HepG2 (cell line): ENCODE measurements at regions not wholly inside any gene's neighbourhood (a gene's known extent, or its start where the extent isn't known, plus 50 kb on each side); places are given as distances from the start of the nearest gene placed in this dataset.

Experiments
- ATAC-seq: fragments of 200-7000 bp; cut with Tn5 transposase; 3 replicates; pipeline ENCODE4 v1.9.1; 2020; ENCODE audit warnings: mild to moderate bottlenecking, moderate library complexity
- BruUV-seq: library from RNA; stranded (reverse); fragments of 400-500 nt; replicated peaks from 2 replicates; lab custom pipeline; 2021; lab: Mats Ljungman, UMichigan
- CTCF ChIA-PET: fragments of 300-600 bp; formaldehyde crosslinking; extraction: SDS; loops from one replicate; lab custom pipeline; 2021; ENCODE audit warnings: low total read pairs, inconsistent platforms, low intra/inter-chr PET ratio; lab: Yijun Ruan, JAX
- POLR2A ChIA-PET: fragments of 350-600 bp; sonication (Branson Sonifier 250); formaldehyde crosslinking; loops from one replicate; lab custom pipeline; 2020; ENCODE audit warnings: antibody characterized with exemption, inconsistent platforms; lab: Yijun Ruan, JAX
- DNase-seq: peaks from one replicate; pipeline ENCODE4 v3.0.0-alpha.2; 2015; ENCODE audit warnings: low spot score
- FAIRE-seq: peaks from 3 replicates; lab custom pipeline; 2011; peaks lifted over from hg19 to GRCh38; lab: Jason Lieb, UNC
- H2AFZ ChIP-seq: one replicate; pipeline ENCODE4 v1.6.1; 2011; ENCODE audit warnings: low read length, inconsistent platforms
- H3K27ac ChIP-seq: fragments of 300-600 bp; 3 replicates; pipeline ENCODE4 v1.8.0; 2011; ENCODE audit warnings: mixed run types, mild to moderate bottlenecking, mixed read lengths, low read length, inconsistent platforms; ENCODE audit not compliant: insufficient read depth; ENCODE audit errors: extremely low read length
- H3K27me3 ChIP-seq, 2 experiments: fragments of 200-600 bp in 1 of 2; 2 replicates in 1 of 2; 3 replicates in 1 of 2; pipeline versions ENCODE4 v1.6.0 to v1.8.0; 2011; ENCODE audit warnings: low read length in 2 of 2, mild to moderate bottlenecking in 2 of 2, moderate library complexity in 2 of 2, inconsistent platforms in 1 of 2; ENCODE audit not compliant: insufficient read depth in 2 of 2, control insufficient read depth in 1 of 2
- H3K36me3 ChIP-seq, 2 experiments: fragments of 200-600 bp in 1 of 2; replicated peaks in 1 of 2; 2 replicates in 1 of 2; 3 replicates in 1 of 2; pipeline versions ENCODE4 v1.5.1 to v1.8.0; 2011; ENCODE audit warnings: low read length in 2 of 2, inconsistent platforms in 1 of 2; ENCODE audit not compliant: insufficient read depth in 2 of 2, control insufficient read depth in 1 of 2
- H3K4me1 ChIP-seq: 2 replicates; pipeline ENCODE4 v1.5.1; 2012; ENCODE audit warnings: low read length, inconsistent platforms; ENCODE audit not compliant: insufficient read depth
- H3K4me2 ChIP-seq: 2 replicates; pipeline ENCODE4 v1.6.0; 2011; ENCODE audit warnings: low read depth, low read length, inconsistent platforms
- H3K4me3 ChIP-seq, 3 experiments: fragments of 200-600 bp in 1 of 3; sonication (generic), shearing (Covaris generic) in 1 of 3; replicated peaks in 1 of 3; 2 replicates each; pipeline ENCODE4 v1.5.1; 2011 to 2016; ENCODE audit warnings: low read length in 3 of 3, inconsistent platforms in 2 of 3, low read depth in 2 of 3, mild to moderate bottlenecking in 2 of 3, control low read depth in 1 of 3, mixed read lengths in 1 of 3; ENCODE audit not compliant: insufficient read depth in 1 of 3
- H3K79me2 ChIP-seq: one replicate; pipeline ENCODE4 v1.6.1; 2011; ENCODE audit warnings: low read length, inconsistent platforms; ENCODE audit not compliant: insufficient read depth
- H3K9ac ChIP-seq: 2 replicates; pipeline ENCODE4 v1.6.0; 2011; ENCODE audit warnings: mild to moderate bottlenecking, low read depth, low read length, inconsistent platforms; ENCODE audit not compliant: insufficient read depth
- H3K9me3 ChIP-seq: 2 replicates; pipeline ENCODE4 v1.5.1; 2012; ENCODE audit warnings: mild to moderate bottlenecking, low read length
- H4K20me1 ChIP-seq: 2 replicates; pipeline ENCODE4 v1.6.0; 2011; ENCODE audit warnings: inconsistent platforms, mild to moderate bottlenecking, low read length, moderate library complexity; ENCODE audit not compliant: insufficient read depth
- AKAP8 ChIP-seq: sonication (generic); formaldehyde crosslinking; IDR thresholded peaks from 2 replicates; pipeline ENCODE4 v1.5.1; 2020; ENCODE audit warnings: mild to moderate bottlenecking, missing genetic modification reagents
- ATF7 ChIP-seq, 2 experiments: fragments of 450-650 bp in 1 of 2; sonication (generic) in 1 of 2; formaldehyde crosslinking in 1 of 2; IDR thresholded peaks; 2 replicates each; pipeline versions ENCODE4 v1.4.0 to v1.6.1; 2016 to 2020; ENCODE audit warnings: antibody characterized with exemption in 1 of 2, mild to moderate bottlenecking in 1 of 2, missing genetic modification reagents in 1 of 2
- GATA4 ChIP-seq: sonication (generic); IDR thresholded peaks from 2 replicates; pipeline ENCODE4 v1.6.1; 2016; ENCODE audit warnings: antibody characterized with exemption, low read depth, borderline replicate concordance
- ISX ChIP-seq: sonication (generic); formaldehyde crosslinking; conservative IDR thresholded peaks from 2 replicates; pipeline ENCODE4 v1.5.0; 2020; ENCODE audit warnings: missing genetic modification reagents
- MAZ ChIP-seq, 2 experiments: sonication (generic) in 1 of 2; formaldehyde crosslinking in 1 of 2; IDR thresholded peaks; 2 replicates each; pipeline versions ENCODE4 v1.5.0 to v1.6.1; 2012 to 2020; ENCODE audit warnings: low read depth in 2 of 2, mild to moderate bottlenecking in 2 of 2, borderline replicate concordance in 1 of 2, improper control_type of control experiment in 1 of 2, low read length in 1 of 2, missing genetic modification reagents in 1 of 2, moderate library complexity in 1 of 2
- RFXANK ChIP-seq: IDR thresholded peaks from 2 replicates; pipeline ENCODE4 v1.6.1; 2016
- SOX13 ChIP-seq, 3 experiments: fragments of 450-650 bp in 1 of 3; sonication (generic) in 1 of 3; formaldehyde crosslinking in 1 of 3; IDR thresholded peaks in 2 of 3; conservative IDR thresholded peaks in 1 of 3; 2 replicates each; pipeline versions ENCODE4 v1.5.0 to v1.6.1; 2016 to 2020; ENCODE audit warnings: antibody characterized with exemption in 1 of 3, mild to moderate bottlenecking in 1 of 3, missing compliant biosample characterization in 1 of 3, missing genetic modification reagents in 1 of 3, moderate library complexity in 1 of 3
- YEATS2 ChIP-seq: sonication (generic); formaldehyde crosslinking; IDR thresholded peaks from 2 replicates; pipeline ENCODE4 v1.4.0; 2020; ENCODE audit warnings: missing genetic modification reagents, borderline replicate concordance
- ZNF652 ChIP-seq: IDR thresholded peaks from 2 replicates; pipeline ENCODE4 v1.6.1; 2016; ENCODE audit warnings: low read depth, borderline replicate concordance
- ZNF83 ChIP-seq: sonication (generic); formaldehyde crosslinking; IDR thresholded peaks from 2 replicates; pipeline ENCODE4 v1.4.0; 2020; ENCODE audit warnings: missing genetic modification reagents, mild to moderate bottlenecking, borderline replicate concordance
- ZSCAN20 ChIP-seq: sonication (generic); formaldehyde crosslinking; IDR thresholded peaks from 2 replicates; pipeline ENCODE4 v1.4.0; 2020; ENCODE audit warnings: missing genetic modification reagents, mild to moderate bottlenecking, borderline replicate concordance
- WGBS: methylation state at CpG from one replicate; pipeline ENCODE4 v1.1.6; 2017; ENCODE audit warnings: low lambda C conversion rate; 5-methylcytosine and 5-hydroxymethylcytosine counted together
- in situ Hi-C: cut with HindIII; loops from 2 replicates; pipeline ENCODE4 v1.10.0; 2017; ENCODE audit warnings: low pct_unique_long_range_greater_than_20kb; ENCODE audit not compliant: extremely low pct_ligation_motif_present
- intact Hi-C: fragments of 100-400 bp; cut with micrococcal nuclease; formaldehyde crosslinking; loops from one replicate; pipeline ENCODE4 v1.10.0; 2022; ENCODE audit not compliant: unreplicated experiment
- TF ChIP-seq, protein P1 (sequence below): sonication (generic); formaldehyde crosslinking; IDR thresholded peaks from 2 replicates; pipeline ENCODE4 v1.4.0; 2020; ENCODE audit warnings: low read depth, mild to moderate bottlenecking, missing genetic modification reagents
- TF ChIP-seq, protein P2 (sequence below): sonication (generic); formaldehyde crosslinking; IDR thresholded peaks from 2 replicates; pipeline ENCODE4 v1.4.0; 2020; ENCODE audit warnings: missing genetic modification reagents
- TF ChIP-seq, protein P3 (sequence below): sonication (generic); formaldehyde crosslinking; IDR thresholded peaks from 2 replicates; pipeline ENCODE4 v1.4.0; 2020; ENCODE audit warnings: missing genetic modification reagents
- TF ChIP-seq, protein P4 (sequence below): fragments of 450-650 bp; IDR thresholded peaks from 2 replicates; pipeline ENCODE4 v1.6.1; 2016
- TF ChIP-seq, protein P5 (sequence below): sonication (generic); formaldehyde crosslinking; IDR thresholded peaks from 2 replicates; pipeline ENCODE4 v1.5.0; 2020; ENCODE audit warnings: mild to moderate bottlenecking, missing genetic modification reagents

DNA sequence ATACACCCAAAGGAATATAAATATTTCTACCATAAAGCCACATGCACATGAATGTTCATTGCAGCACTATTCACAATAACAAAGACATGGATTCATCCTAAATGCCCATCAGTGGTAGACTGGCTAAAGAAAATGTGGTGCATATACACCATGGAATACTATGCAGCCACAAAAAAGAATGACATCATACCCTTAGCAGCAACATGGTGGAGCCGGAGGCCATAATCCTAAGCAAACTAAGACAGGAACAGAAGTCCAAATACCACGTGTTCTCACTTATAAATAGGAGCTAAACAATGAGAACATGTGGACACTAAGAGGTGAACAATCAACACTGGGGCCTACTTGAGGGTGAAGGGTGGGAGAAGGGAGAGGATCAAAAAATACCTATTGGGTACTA is 198.5 kb downstream of the BMP4 start:
- ATAC-seq = no peak
- Histone ChIP-seq H2AFZ (no peak overlapping the region), H3K4me3 (no peak overlapping the region), H3K79me2 (no peaks in the 10 kb centered on the region), H3K36me3 (no peaks in the 10 kb centered on the region), H3K27me3 (no peaks in the 10 kb centered on the region), H3K4me2 (no peak overlapping the region), H3K4me1 (peaks cover 7% of the 10 kb centered on the region; the same call in 1 of the 2 replicates), H3K27ac (no peak overlapping the region), H3K9ac (no peak overlapping the region), H4K20me1 (no peaks in the 10 kb centered on the region), H3K9me3 (no peaks in the 10 kb centered on the region; the same call in 1 of the 2 replicates)
- in situ Hi-C loops = no loop called here
- no peak for FAIRE-seq
- DNase-seq = no peak
- intact Hi-C loops = no loop called here
- CTCF ChIA-PET = no interaction called here
- POLR2A ChIA-PET = no interaction called here
- no TSS peak for BruUV-seq
- WGBS = 76% methylated on average over 2 of the region's 2 CpGs
- TF ChIP-seq, protein P1, sequence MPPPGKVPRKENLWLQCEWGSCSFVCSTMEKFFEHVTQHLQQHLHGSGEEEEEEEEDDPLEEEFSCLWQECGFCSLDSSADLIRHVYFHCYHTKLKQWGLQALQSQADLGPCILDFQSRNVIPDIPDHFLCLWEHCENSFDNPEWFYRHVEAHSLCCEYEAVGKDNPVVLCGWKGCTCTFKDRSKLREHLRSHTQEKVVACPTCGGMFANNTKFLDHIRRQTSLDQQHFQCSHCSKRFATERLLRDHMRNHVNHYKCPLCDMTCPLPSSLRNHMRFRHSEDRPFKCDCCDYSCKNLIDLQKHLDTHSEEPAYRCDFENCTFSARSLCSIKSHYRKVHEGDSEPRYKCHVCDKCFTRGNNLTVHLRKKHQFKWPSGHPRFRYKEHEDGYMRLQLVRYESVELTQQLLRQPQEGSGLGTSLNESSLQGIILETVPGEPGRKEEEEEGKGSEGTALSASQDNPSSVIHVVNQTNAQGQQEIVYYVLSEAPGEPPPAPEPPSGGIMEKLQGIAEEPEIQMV = no peak
- TF ChIP-seq RFXANK (CRISPR knock-in tag) (no peak), AKAP8 (CRISPR knock-in tag) (no peak), ISX (CRISPR knock-in tag) (no peak), YEATS2 (no peak), ZSCAN20 (CRISPR knock-in tag) (no peak), ZNF83 (no peak), MAZ (IDR thresholded peaks at IDR 0.05; ENCODE audit: borderline replicate concordance, low read depth, low read length) (no peak), MAZ (CRISPR knock-in tag; IDR thresholded peaks at IDR 0.05; ENCODE audit: low read depth) (no peak), ATF7 (IDR thresholded peaks at IDR 0.05) (peak; percentile 89), ATF7 (CRISPR knock-in tag; IDR thresholded peaks at IDR 0.05) (no peak), ZNF652 (no peak), SOX13 (IDR thresholded peaks at IDR 0.05) (no peak), SOX13 (CRISPR knock-in tag; conservative IDR thresholded peaks at IDR 0.05 in 1 of 2, IDR thresholded peaks at IDR 0.05 in 1 of 2) (no peak), GATA4 (no peak)
- TF ChIP-seq, protein P2, sequence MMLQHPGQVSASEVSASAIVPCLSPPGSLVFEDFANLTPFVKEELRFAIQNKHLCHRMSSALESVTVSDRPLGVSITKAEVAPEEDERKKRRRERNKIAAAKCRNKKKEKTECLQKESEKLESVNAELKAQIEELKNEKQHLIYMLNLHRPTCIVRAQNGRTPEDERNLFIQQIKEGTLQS (CRISPR knock-in tag) = no peak
- TF ChIP-seq, protein P3, sequence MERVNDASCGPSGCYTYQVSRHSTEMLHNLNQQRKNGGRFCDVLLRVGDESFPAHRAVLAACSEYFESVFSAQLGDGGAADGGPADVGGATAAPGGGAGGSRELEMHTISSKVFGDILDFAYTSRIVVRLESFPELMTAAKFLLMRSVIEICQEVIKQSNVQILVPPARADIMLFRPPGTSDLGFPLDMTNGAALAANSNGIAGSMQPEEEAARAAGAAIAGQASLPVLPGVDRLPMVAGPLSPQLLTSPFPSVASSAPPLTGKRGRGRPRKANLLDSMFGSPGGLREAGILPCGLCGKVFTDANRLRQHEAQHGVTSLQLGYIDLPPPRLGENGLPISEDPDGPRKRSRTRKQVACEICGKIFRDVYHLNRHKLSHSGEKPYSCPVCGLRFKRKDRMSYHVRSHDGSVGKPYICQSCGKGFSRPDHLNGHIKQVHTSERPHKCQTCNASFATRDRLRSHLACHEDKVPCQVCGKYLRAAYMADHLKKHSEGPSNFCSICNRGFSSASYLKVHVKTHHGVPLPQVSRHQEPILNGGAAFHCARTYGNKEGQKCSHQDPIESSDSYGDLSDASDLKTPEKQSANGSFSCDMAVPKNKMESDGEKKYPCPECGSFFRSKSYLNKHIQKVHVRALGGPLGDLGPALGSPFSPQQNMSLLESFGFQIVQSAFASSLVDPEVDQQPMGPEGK = no peak
- TF ChIP-seq, protein P4, sequence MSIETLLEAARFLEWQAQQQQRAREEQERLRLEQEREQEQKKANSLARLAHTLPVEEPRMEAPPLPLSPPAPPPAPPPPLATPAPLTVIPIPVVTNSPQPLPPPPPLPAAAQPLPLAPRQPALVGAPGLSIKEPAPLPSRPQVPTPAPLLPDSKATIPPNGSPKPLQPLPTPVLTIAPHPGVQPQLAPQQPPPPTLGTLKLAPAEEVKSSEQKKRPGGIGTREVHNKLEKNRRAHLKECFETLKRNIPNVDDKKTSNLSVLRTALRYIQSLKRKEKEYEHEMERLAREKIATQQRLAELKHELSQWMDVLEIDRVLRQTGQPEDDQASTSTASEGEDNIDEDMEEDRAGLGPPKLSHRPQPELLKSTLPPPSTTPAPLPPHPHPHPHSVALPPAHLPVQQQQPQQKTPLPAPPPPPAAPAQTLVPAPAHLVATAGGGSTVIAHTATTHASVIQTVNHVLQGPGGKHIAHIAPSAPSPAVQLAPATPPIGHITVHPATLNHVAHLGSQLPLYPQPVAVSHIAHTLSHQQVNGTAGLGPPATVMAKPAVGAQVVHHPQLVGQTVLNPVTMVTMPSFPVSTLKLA = 0 out of 2 replicates have a peak, but pooled peaks have one; percentile 31
- TF ChIP-seq, protein P5, sequence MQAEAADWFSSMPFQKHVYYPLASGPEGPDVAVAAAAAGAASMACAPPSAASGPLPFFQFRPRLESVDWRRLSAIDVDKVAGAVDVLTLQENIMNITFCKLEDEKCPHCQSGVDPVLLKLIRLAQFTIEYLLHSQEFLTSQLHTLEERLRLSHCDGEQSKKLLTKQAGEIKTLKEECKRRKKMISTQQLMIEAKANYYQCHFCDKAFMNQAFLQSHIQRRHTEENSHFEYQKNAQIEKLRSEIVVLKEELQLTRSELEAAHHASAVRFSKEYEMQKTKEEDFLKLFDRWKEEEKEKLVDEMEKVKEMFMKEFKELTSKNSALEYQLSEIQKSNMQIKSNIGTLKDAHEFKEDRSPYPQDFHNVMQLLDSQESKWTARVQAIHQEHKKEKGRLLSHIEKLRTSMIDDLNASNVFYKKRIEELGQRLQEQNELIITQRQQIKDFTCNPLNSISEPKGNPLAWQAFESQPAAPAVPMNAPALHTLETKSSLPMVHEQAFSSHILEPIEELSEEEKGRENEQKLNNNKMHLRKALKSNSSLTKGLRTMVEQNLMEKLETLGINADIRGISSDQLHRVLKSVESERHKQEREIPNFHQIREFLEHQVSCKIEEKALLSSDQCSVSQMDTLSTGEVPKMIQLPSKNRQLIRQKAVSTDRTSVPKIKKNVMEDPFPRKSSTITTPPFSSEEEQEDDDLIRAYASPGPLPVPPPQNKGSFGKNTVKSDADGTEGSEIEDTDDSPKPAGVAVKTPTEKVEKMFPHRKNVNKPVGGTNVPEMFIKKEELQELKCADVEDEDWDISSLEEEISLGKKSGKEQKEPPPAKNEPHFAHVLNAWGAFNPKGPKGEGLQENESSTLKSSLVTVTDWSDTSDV (CRISPR knock-in tag) = no peak
